ENCODE measurements at regions not wholly inside any gene's neighbourhood (a gene's known extent, or its start where the extent isn't known, plus 50 kb on each side); places are given as distances from the start of the nearest gene placed in this dataset.
A peak's percentile ranks its signal among the peaks of the same experiment; 100 is the strongest.

DNA sequence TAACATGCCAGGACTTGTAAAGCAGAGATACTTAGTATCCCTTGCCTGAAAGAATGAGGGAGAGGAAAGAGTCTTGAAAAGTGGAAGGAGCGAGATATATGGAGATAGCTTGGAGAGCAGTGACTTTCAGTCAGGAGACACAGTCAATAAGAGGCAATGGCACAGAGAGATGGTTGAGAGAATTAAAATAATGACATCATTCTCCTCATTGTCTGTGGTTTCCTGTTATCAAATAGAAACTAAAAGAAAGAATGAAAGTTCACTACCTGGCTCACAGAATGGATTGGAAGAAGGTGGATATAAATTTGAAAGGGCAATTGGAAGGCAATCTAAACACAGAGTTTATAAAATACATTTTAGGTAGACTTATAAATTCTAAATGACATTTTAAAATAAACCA lies 760.2 kb upstream of the AADAT start:
- Histone ChIP-seq H3K27ac (ENCODE audit: low read length) (no peak overlapping the region), H3K79me2 (ENCODE audit: low read length) (no peaks in the 10 kb centered on the region), H3K4me3 (ENCODE audit: low read length) (no peak overlapping the region), H3F3A (ENCODE audit: insufficient read depth, low read length) (no peaks in the 10 kb centered on the region), H3K4me2 (ENCODE audit: low read depth, low read length) (no peak overlapping the region), H3K9me3 (replicated peaks; ENCODE audit: insufficient read depth, low read length) (no peaks in the 10 kb centered on the region), H3K4me1 (ENCODE audit: low read length) (peaks cover 9% of the 10 kb centered on the region; the same call in 1 of the 2 replicates), H2AFZ (ENCODE audit: low read length) (no peak overlapping the region), H4K20me1 (ENCODE audit: insufficient read depth, low read length) (no peaks in the 10 kb centered on the region), H3K27me3 (replicated peaks; ENCODE audit: insufficient read depth, low read length) (no peaks in the 10 kb centered on the region), H3K9ac (ENCODE audit: low read length) (no peak overlapping the region), H3K9me2 (replicated peaks; ENCODE audit: insufficient read depth, low read length) (no peaks in the 10 kb centered on the region), H3K36me3 (replicated peaks; ENCODE audit: insufficient read depth, low read length) (no peaks in the 10 kb centered on the region)
- TF ChIP-seq EZH2 (optimal IDR thresholded peaks at IDR 0.05; ENCODE audit: low read depth, low read length) (no peak), EZH2phosphoT487 (IDR thresholded peaks at IDR 0.05; ENCODE audit: low read length) (no peak)
- TF ChIP-seq, protein P1, sequence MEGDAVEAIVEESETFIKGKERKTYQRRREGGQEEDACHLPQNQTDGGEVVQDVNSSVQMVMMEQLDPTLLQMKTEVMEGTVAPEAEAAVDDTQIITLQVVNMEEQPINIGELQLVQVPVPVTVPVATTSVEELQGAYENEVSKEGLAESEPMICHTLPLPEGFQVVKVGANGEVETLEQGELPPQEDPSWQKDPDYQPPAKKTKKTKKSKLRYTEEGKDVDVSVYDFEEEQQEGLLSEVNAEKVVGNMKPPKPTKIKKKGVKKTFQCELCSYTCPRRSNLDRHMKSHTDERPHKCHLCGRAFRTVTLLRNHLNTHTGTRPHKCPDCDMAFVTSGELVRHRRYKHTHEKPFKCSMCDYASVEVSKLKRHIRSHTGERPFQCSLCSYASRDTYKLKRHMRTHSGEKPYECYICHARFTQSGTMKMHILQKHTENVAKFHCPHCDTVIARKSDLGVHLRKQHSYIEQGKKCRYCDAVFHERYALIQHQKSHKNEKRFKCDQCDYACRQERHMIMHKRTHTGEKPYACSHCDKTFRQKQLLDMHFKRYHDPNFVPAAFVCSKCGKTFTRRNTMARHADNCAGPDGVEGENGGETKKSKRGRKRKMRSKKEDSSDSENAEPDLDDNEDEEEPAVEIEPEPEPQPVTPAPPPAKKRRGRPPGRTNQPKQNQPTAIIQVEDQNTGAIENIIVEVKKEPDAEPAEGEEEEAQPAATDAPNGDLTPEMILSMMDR (IDR thresholded peaks at IDR 0.05; ENCODE audit: low read length): no peak
- DNase-seq: peak; percentile 54

DNA sequence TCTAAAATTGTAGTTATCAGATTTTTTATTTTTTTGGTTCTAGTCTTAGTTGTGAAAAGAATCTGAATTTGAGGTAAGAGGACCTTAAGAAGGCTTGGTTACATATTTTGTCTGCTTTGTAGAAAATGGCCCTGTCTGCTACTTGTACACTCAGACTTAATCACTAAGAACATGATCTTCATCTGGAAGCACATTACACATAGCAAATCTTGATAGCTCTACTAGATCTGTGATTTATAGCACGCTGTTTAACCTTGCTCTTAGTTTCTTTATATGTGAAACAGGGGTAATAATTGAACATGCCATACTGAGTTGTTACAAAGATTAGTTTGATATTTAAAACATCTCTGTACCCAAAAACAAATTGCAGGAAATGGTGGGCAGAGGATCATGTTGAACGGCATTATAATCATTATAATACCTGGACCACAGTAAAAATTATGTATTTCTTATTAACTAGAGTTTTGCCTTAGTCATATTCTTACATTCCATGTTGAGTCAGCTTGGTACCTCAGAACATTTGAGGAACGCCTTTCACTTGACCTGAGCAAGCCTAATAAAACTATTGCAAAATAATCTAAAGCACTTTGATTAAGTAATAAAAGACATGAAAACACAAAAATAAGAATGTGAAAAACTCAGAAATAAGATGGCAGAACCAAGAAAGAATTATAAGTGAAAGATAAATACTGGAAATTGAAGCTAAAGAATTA lies 738.0 kb upstream of the AADAT start:
- TF ChIP-seq EZH2 (optimal IDR thresholded peaks at IDR 0.05; ENCODE audit: low read depth, low read length) (no peak), EZH2phosphoT487 (IDR thresholded peaks at IDR 0.05; ENCODE audit: low read length) (no peak)
- TF ChIP-seq, protein P1 (IDR thresholded peaks at IDR 0.05; ENCODE audit: low read length): no peak
- H3K79me2 ChIP-seq (ENCODE audit: low read length): no peaks in the 10 kb centered on the region
- no peak overlapping the region for H2AFZ ChIP-seq (ENCODE audit: low read length)
- no peaks in the 10 kb centered on the region for H3F3A ChIP-seq (ENCODE audit: insufficient read depth, low read length)
- no peak overlapping the region for H3K4me2 ChIP-seq (ENCODE audit: low read depth, low read length)
- H3K9ac ChIP-seq (ENCODE audit: low read length): no peak overlapping the region
- no peaks in the 10 kb centered on the region for H3K9me2 ChIP-seq (replicated peaks; ENCODE audit: insufficient read depth, low read length)
- no peaks in the 10 kb centered on the region for H3K4me1 ChIP-seq (ENCODE audit: low read length)
- no peaks in the 10 kb centered on the region for H3K36me3 ChIP-seq (replicated peaks; ENCODE audit: insufficient read depth, low read length)
- H4K20me1 ChIP-seq (ENCODE audit: insufficient read depth, low read length): no peaks in the 10 kb centered on the region
- no peak overlapping the region for H3K27ac ChIP-seq (ENCODE audit: low read length)
- DNase-seq: no peak
- no peak overlapping the region for H3K4me3 ChIP-seq (ENCODE audit: low read length)
- H3K9me3 ChIP-seq (replicated peaks; ENCODE audit: insufficient read depth, low read length): no peaks in the 10 kb centered on the region
- H3K27me3 ChIP-seq (replicated peaks; ENCODE audit: insufficient read depth, low read length): no peaks in the 10 kb centered on the region

DNA sequence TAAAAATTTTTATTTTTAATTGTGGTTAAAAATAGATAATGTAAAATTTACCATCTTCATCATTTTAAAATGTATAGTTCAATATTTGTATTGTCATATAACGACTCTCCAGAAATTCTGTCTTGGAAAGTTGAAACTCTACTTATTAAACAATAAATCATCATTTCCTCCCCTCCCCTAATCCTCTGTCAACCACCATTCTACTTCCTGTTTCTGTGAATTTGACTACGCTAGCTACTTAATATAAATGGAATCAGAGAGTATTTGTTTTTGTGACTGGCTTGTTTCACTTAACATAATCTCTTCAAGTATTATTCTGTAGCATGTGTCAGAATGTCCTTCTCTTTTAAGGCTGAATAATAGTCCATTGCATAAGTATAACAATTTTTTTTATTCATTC lies 729.0 kb upstream of the AADAT start:
- no peaks in the 10 kb centered on the region for H3K36me3 ChIP-seq (replicated peaks; ENCODE audit: insufficient read depth, low read length)
- no peaks in the 10 kb centered on the region for H4K20me1 ChIP-seq (ENCODE audit: insufficient read depth, low read length)
- H3K79me2 ChIP-seq (ENCODE audit: low read length): no peaks in the 10 kb centered on the region
- no peak overlapping the region for H3K4me2 ChIP-seq (ENCODE audit: low read depth, low read length)
- H3K27me3 ChIP-seq (replicated peaks; ENCODE audit: insufficient read depth, low read length): no peaks in the 10 kb centered on the region
- no peaks in the 10 kb centered on the region for H3K9me3 ChIP-seq (replicated peaks; ENCODE audit: insufficient read depth, low read length)
- H3K9ac ChIP-seq (ENCODE audit: low read length): no peak overlapping the region
- no peaks in the 10 kb centered on the region for H3K4me1 ChIP-seq (ENCODE audit: low read length)
- no peak for DNase-seq
- no peak overlapping the region for H3K27ac ChIP-seq (ENCODE audit: low read length)
- H3K9me2 ChIP-seq (replicated peaks; ENCODE audit: insufficient read depth, low read length): no peaks in the 10 kb centered on the region
- no peak overlapping the region for H2AFZ ChIP-seq (ENCODE audit: low read length)
- TF ChIP-seq EZH2phosphoT487 (IDR thresholded peaks at IDR 0.05; ENCODE audit: low read length): no peak
- TF ChIP-seq EZH2 (optimal IDR thresholded peaks at IDR 0.05; ENCODE audit: low read depth, low read length): no peak
- TF ChIP-seq, protein P1 (IDR thresholded peaks at IDR 0.05; ENCODE audit: low read length): no peak
- no peak overlapping the region for H3K4me3 ChIP-seq (ENCODE audit: low read length)
- H3F3A ChIP-seq (ENCODE audit: insufficient read depth, low read length): no peaks in the 10 kb centered on the region
